HEK293 (cell line): ENCODE measurements at regions not wholly inside any gene's neighbourhood (a gene's known extent, or its start where the extent isn't known, plus 50 kb on each side); places are given as distances from the start of the nearest gene placed in this dataset.

Experiments
- CTCF ChIA-PET: fragments of 350-600 bp; formaldehyde crosslinking; extraction: SDS; loops from one replicate; lab custom pipeline; 2021; ENCODE audit warnings: antibody characterized with exemption; lab: Yijun Ruan, JAX
- POLR2A ChIA-PET: fragments of 300-600 bp; formaldehyde crosslinking; extraction: SDS; loops from one replicate; lab custom pipeline; 2020; ENCODE audit warnings: antibody characterized with exemption, inconsistent platforms; lab: Yijun Ruan, JAX
- H3K27ac ChIP-seq: fragments of 200-500 bp; sonication (Bioruptor generic); 2 replicates; pipeline ENCODE4 v1.5.1; 2014; ENCODE audit warnings: low read depth, low read length, control low read depth, inconsistent platforms; ENCODE audit errors: extremely low read depth
- H3K36me3 ChIP-seq, 2 experiments: fragments of 200-500 bp in 1 of 2; sonication (Bioruptor generic) in 1 of 2; 1 replicate in 1 of 2; 2 replicates in 1 of 2; pipeline ENCODE4 v1.5.1; 2014 to 2017; ENCODE audit warnings: inconsistent platforms in 2 of 2, low read length in 2 of 2; ENCODE audit not compliant: control insufficient read depth in 2 of 2, insufficient read depth in 1 of 2
- H3K4me1 ChIP-seq: fragments of 200-500 bp; sonication (Bioruptor generic); 2 replicates; pipeline ENCODE4 v1.5.1; 2014; ENCODE audit warnings: mild to moderate bottlenecking, low read length, inconsistent platforms; ENCODE audit not compliant: control insufficient read depth, insufficient read depth
- H3K4me3 ChIP-seq: 2 replicates; pipeline ENCODE4 v1.5.1; 2011; ENCODE audit warnings: low read depth, mild to moderate bottlenecking, control low read depth, low read length, moderate library complexity
- H3K9me3 ChIP-seq: fragments of 200-500 bp; sonication (Bioruptor generic); 2 replicates; pipeline ENCODE4 v1.5.1; 2014; ENCODE audit warnings: low read depth, low read length, inconsistent platforms; ENCODE audit not compliant: control insufficient read depth, insufficient read depth
- GLIS1 ChIP-seq: fragments of 450-650 bp; formaldehyde crosslinking; IDR thresholded peaks from 2 replicates; pipeline ENCODE4 v1.5.1; 2016; ENCODE audit warnings: missing biosample characterization, missing genetic modification characterization
- GLIS2 ChIP-seq: fragments of 450-650 bp; formaldehyde crosslinking; IDR thresholded peaks from 2 replicates; pipeline ENCODE4 v1.5.1; 2016; ENCODE audit warnings: missing biosample characterization, missing genetic modification characterization
- KLF7 ChIP-seq: fragments of 450-650 bp; formaldehyde crosslinking; IDR thresholded peaks from 2 replicates; pipeline ENCODE4 v1.5.1; 2016; ENCODE audit warnings: missing biosample characterization, missing genetic modification characterization, borderline replicate concordance
- MEIS1 ChIP-seq: sonication (generic); formaldehyde crosslinking; IDR thresholded peaks from 2 replicates; pipeline ENCODE4 v1.8.1; 2022; ENCODE audit warnings: missing genetic modification reagents, mild to moderate bottlenecking, borderline replicate concordance
- MYNN ChIP-seq: fragments of 450-650 bp; formaldehyde crosslinking; IDR thresholded peaks from 2 replicates; pipeline ENCODE4 v1.5.1; 2016; ENCODE audit warnings: missing biosample characterization, missing genetic modification characterization, borderline replicate concordance
- RBAK ChIP-seq: fragments of 450-650 bp; formaldehyde crosslinking; IDR thresholded peaks from 2 replicates; pipeline ENCODE4 v1.5.1; 2016; ENCODE audit warnings: missing biosample characterization, missing genetic modification characterization
- SP7 ChIP-seq: fragments of 450-650 bp; formaldehyde crosslinking; IDR thresholded peaks from 2 replicates; pipeline ENCODE4 v1.5.1; 2016; ENCODE audit warnings: missing biosample characterization, missing genetic modification characterization
- ZEB2 ChIP-seq: fragments of 450-650 bp; formaldehyde crosslinking; IDR thresholded peaks from 2 replicates; pipeline ENCODE4 v1.5.1; 2016; ENCODE audit warnings: missing biosample characterization, missing genetic modification characterization
- ZNF146 ChIP-seq: fragments of 450-650 bp; formaldehyde crosslinking; IDR thresholded peaks from 2 replicates; pipeline ENCODE4 v1.5.1; 2016; ENCODE audit warnings: missing biosample characterization, missing genetic modification characterization
- ZNF202 ChIP-seq: fragments of 450-650 bp; formaldehyde crosslinking; IDR thresholded peaks from 2 replicates; pipeline ENCODE4 v1.5.1; 2016; ENCODE audit warnings: missing biosample characterization, missing genetic modification characterization, borderline replicate concordance
- ZNF223 ChIP-seq: fragments of 450-650 bp; formaldehyde crosslinking; IDR thresholded peaks from 2 replicates; pipeline ENCODE4 v1.5.1; 2016; ENCODE audit warnings: missing biosample characterization, missing genetic modification characterization
- ZNF266 ChIP-seq: fragments of 450-650 bp; formaldehyde crosslinking; IDR thresholded peaks from 2 replicates; pipeline ENCODE4 v1.5.1; 2016; ENCODE audit warnings: missing biosample characterization, missing genetic modification characterization, low read depth
- ZNF366 ChIP-seq: fragments of 450-650 bp; formaldehyde crosslinking; conservative IDR thresholded peaks from 2 replicates; pipeline ENCODE4 v1.5.1; 2016; ENCODE audit warnings: missing biosample characterization, missing genetic modification characterization
- ZNF585B ChIP-seq: fragments of 450-650 bp; formaldehyde crosslinking; IDR thresholded peaks from 2 replicates; pipeline ENCODE4 v1.5.1; 2016; ENCODE audit warnings: missing biosample characterization, missing genetic modification characterization
- ZNF629 ChIP-seq: fragments of 450-650 bp; formaldehyde crosslinking; IDR thresholded peaks from 2 replicates; pipeline ENCODE4 v1.5.1; 2017; ENCODE audit warnings: missing biosample characterization, missing genetic modification characterization
- ZNF654 ChIP-seq: fragments of 450-650 bp; formaldehyde crosslinking; IDR thresholded peaks from 2 replicates; pipeline ENCODE4 v1.5.1; 2016; ENCODE audit warnings: low read depth, missing biosample characterization, missing genetic modification characterization
- ZNF660 ChIP-seq: fragments of 450-650 bp; IDR thresholded peaks from 2 replicates; pipeline ENCODE4 v1.5.1; 2018; ENCODE audit warnings: missing biosample characterization, mild to moderate bottlenecking, missing genetic modification characterization
- ZNF701 ChIP-seq: fragments of 450-650 bp; formaldehyde crosslinking; IDR thresholded peaks from 2 replicates; pipeline ENCODE4 v1.5.1; 2016; ENCODE audit warnings: missing biosample characterization, missing genetic modification characterization
- ZNF707 ChIP-seq: fragments of 450-650 bp; formaldehyde crosslinking; IDR thresholded peaks from 2 replicates; pipeline ENCODE4 v1.5.1; 2016; ENCODE audit warnings: missing biosample characterization, missing genetic modification characterization
- ZNF768 ChIP-seq: fragments of 450-650 bp; formaldehyde crosslinking; IDR thresholded peaks from 2 replicates; pipeline ENCODE4 v1.5.1; 2018; ENCODE audit warnings: missing biosample characterization, mild to moderate bottlenecking, missing genetic modification characterization
- ZSCAN30 ChIP-seq: fragments of 450-650 bp; IDR thresholded peaks from 2 replicates; pipeline ENCODE4 v1.5.1; 2018; ENCODE audit warnings: missing biosample characterization, mild to moderate bottlenecking, missing genetic modification characterization, moderate library complexity
- TF ChIP-seq, protein P1 (sequence below): fragments of 450-650 bp; formaldehyde crosslinking; conservative IDR thresholded peaks from 2 replicates; pipeline ENCODE4 v1.5.1; 2016; ENCODE audit warnings: low read depth, missing biosample characterization, missing genetic modification characterization
- TF ChIP-seq, protein P2 (sequence below): fragments of 450-650 bp; formaldehyde crosslinking; IDR thresholded peaks from 2 replicates; pipeline ENCODE4 v1.5.1; 2016; ENCODE audit warnings: missing biosample characterization, missing genetic modification characterization
- TF ChIP-seq, protein P3 (sequence below): fragments of 450-650 bp; formaldehyde crosslinking; IDR thresholded peaks from 2 replicates; pipeline ENCODE4 v1.5.1; 2017; ENCODE audit warnings: missing biosample characterization, mild to moderate bottlenecking, missing genetic modification characterization, moderate library complexity
- TF ChIP-seq, protein P4 (sequence below): fragments of 450-650 bp; formaldehyde crosslinking; IDR thresholded peaks from 2 replicates; pipeline ENCODE4 v1.5.1; 2016; ENCODE audit warnings: missing biosample characterization, missing genetic modification characterization, borderline replicate concordance
- TF ChIP-seq, protein P5 (sequence below): fragments of 450-650 bp; formaldehyde crosslinking; IDR thresholded peaks from 2 replicates; pipeline ENCODE4 v1.5.1; 2016; ENCODE audit warnings: missing biosample characterization, missing genetic modification characterization
- TF ChIP-seq, protein P6 (sequence below): fragments of 450-650 bp; formaldehyde crosslinking; IDR thresholded peaks from 2 replicates; pipeline ENCODE4 v1.5.1; 2017; ENCODE audit warnings: missing biosample characterization, missing genetic modification characterization

DNA sequence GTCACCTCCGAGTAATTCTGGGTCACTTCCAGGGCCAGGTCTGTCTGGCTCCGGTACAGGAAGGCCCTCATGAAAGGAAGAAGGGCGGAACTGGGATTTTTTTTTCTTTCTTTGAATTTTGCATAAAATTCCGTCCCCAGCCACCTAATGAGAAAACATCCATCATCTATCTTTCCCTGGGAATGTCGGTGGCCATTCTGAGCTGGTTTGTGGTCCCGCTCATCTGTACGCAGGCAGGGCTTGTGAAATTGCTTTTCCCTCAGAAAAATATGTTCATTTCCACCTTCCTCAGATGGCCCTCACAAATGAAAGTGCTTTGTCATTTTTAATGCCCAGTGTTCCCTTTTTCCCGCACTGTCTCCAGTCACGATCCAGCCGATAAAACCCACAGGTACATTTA lies 353.0 kb upstream of the ZFHX3 start:
- ChIA-PET POLR2A (no interaction called here), CTCF (no interaction called here)
- H3K36me3 ChIP-seq: no peaks in the 10 kb centered on the region

DNA sequence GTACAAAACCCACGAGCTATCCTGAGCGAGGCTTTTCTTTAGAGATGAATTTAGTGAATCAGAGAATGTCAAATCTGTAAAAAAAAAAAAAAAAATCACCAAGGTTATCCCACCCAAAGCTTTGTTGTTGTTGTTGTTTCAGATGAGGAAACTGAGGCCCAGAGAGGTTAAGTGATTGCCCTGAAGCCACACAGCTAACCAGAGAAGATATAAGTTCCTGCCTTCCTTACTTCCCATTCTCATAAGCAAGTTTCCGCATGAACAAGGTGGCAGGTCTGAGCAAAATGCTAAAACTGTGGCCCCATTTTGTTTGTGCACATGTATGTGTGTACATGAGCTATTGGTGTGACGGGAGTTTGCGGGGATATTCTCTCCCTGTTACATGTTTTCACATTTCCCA lies 352.1 kb upstream of the ZFHX3 start:
- TF ChIP-seq ZNF768 (tag by site-specific recombination) (no peak), ZNF585B (tag by site-specific recombination) (no peak), MYNN (tag by site-specific recombination) (no peak), ZSCAN30 (tag by site-specific recombination) (no peak), ZNF629 (tag by site-specific recombination) (no peak), ZNF654 (tag by site-specific recombination) (no peak), ZNF660 (no peak), KLF7 (tag by site-specific recombination) (no peak), ZEB2 (no peak)
- TF ChIP-seq, protein P1, sequence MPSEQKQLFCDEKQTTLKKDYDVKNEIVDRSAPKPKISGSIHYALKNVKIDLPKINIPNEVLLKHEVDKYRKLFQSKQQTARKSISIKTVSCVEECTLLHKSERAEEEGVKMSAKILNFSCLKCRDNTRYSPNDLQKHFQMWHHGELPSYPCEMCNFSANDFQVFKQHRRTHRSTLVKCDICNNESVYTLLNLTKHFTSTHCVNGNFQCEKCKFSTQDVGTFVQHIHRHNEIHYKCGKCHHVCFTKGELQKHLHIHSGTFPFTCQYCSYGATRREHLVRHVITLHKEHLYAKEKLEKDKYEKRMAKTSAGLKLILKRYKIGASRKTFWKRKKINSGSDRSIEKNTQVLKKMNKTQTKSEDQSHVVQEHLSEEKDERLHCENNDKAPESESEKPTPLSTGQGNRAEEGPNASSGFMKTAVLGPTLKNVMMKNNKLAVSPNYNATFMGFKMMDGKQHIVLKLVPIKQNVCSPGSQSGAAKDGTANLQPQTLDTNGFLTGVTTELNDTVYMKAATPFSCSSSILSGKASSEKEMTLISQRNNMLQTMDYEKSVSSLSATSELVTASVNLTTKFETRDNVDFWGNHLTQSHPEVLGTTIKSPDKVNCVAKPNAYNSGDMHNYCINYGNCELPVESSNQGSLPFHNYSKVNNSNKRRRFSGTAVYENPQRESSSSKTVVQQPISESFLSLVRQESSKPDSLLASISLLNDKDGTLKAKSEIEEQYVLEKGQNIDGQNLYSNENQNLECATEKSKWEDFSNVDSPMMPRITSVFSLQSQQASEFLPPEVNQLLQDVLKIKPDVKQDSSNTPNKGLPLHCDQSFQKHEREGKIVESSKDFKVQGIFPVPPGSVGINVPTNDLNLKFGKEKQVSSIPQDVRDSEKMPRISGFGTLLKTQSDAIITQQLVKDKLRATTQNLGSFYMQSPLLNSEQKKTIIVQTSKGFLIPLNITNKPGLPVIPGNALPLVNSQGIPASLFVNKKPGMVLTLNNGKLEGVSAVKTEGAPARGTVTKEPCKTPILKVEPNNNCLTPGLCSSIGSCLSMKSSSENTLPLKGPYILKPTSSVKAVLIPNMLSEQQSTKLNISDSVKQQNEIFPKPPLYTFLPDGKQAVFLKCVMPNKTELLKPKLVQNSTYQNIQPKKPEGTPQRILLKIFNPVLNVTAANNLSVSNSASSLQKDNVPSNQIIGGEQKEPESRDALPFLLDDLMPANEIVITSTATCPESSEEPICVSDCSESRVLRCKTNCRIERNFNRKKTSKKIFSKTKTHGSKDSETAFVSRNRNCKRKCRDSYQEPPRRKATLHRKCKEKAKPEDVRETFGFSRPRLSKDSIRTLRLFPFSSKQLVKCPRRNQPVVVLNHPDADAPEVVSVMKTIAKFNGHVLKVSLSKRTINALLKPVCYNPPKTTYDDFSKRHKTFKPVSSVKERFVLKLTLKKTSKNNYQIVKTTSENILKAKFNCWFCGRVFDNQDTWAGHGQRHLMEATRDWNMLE (tag by site-specific recombination): no peak
- TF ChIP-seq, protein P2, sequence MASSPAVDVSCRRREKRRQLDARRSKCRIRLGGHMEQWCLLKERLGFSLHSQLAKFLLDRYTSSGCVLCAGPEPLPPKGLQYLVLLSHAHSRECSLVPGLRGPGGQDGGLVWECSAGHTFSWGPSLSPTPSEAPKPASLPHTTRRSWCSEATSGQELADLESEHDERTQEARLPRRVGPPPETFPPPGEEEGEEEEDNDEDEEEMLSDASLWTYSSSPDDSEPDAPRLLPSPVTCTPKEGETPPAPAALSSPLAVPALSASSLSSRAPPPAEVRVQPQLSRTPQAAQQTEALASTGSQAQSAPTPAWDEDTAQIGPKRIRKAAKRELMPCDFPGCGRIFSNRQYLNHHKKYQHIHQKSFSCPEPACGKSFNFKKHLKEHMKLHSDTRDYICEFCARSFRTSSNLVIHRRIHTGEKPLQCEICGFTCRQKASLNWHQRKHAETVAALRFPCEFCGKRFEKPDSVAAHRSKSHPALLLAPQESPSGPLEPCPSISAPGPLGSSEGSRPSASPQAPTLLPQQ (tag by site-specific recombination): no peak
- TF ChIP-seq, all 188 proteins: peak for 0
- Histone ChIP-seq H3K4me1 (no peaks in the 10 kb centered on the region), H3K4me3 (no peak overlapping the region), H3K36me3 (no peaks in the 10 kb centered on the region), H3K9me3 (no peaks in the 10 kb centered on the region), H3K27ac (no peak overlapping the region)
- POLR2A ChIA-PET: no interaction called here
- CTCF ChIA-PET: interaction anchor here (0.5 kb wide), 1 partner anchor 801 kb away, joined by 3 read pairs; no protein-coding TSS in a partner anchor

More for the DNA sequence above, 353.0 kb upstream of the ZFHX3 start:
- no peaks in the 10 kb centered on the region for H3K4me1 ChIP-seq
- TF ChIP-seq ZNF202 (tag by site-specific recombination): no peak
- no peak for TF ChIP-seq MEIS1 (CRISPR knock-in tag)
- no peak for TF ChIP-seq ZNF223 (tag by site-specific recombination)
- no peak for TF ChIP-seq ZNF366 (tag by site-specific recombination)
- TF ChIP-seq ZNF701 (tag by site-specific recombination): no peak
- TF ChIP-seq RBAK (tag by site-specific recombination): no peak
- no peak for TF ChIP-seq ZNF146
- TF ChIP-seq ZNF266 (tag by site-specific recombination): no peak
- TF ChIP-seq, protein P3, sequence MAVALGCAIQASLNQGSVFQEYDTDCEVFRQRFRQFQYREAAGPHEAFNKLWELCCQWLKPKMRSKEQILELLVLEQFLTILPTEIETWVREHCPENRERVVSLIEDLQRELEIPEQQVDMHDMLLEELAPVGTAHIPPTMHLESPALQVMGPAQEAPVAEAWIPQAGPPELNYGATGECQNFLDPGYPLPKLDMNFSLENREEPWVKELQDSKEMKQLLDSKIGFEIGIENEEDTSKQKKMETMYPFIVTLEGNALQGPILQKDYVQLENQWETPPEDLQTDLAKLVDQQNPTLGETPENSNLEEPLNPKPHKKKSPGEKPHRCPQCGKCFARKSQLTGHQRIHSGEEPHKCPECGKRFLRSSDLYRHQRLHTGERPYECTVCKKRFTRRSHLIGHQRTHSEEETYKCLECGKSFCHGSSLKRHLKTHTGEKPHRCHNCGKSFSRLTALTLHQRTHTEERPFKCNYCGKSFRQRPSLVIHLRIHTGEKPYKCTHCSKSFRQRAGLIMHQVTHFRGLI (tag by site-specific recombination): no peak
- TF ChIP-seq, protein P4, sequence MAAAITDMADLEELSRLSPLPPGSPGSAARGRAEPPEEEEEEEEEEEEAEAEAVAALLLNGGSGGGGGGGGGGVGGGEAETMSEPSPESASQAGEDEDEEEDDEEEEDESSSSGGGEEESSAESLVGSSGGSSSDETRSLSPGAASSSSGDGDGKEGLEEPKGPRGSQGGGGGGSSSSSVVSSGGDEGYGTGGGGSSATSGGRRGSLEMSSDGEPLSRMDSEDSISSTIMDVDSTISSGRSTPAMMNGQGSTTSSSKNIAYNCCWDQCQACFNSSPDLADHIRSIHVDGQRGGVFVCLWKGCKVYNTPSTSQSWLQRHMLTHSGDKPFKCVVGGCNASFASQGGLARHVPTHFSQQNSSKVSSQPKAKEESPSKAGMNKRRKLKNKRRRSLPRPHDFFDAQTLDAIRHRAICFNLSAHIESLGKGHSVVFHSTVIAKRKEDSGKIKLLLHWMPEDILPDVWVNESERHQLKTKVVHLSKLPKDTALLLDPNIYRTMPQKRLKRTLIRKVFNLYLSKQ: no peak
- no peak for TF ChIP-seq GLIS2
- TF ChIP-seq ZNF707 (tag by site-specific recombination): no peak
- TF ChIP-seq, protein P5, sequence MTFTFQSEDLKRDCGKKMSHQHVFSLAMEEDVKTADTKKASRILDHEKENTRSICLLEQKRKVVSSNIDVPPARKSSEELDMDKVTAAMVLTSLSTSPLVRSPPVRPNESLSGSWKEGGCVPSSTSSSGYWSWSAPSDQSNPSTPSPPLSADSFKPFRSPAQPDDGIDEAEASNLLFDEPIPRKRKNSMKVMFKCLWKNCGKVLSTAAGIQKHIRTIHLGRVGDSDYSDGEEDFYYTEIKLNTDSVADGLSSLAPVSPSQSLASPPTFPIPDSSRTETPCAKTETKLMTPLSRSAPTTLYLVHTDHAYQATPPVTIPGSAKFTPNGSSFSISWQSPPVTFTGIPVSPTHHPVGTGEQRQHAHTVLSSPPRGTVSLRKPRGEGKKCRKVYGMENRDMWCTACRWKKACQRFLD: no peak
- no peak for TF ChIP-seq GLIS1
- TF ChIP-seq KLF7 (tag by site-specific recombination): no peak
- TF ChIP-seq, protein P6, sequence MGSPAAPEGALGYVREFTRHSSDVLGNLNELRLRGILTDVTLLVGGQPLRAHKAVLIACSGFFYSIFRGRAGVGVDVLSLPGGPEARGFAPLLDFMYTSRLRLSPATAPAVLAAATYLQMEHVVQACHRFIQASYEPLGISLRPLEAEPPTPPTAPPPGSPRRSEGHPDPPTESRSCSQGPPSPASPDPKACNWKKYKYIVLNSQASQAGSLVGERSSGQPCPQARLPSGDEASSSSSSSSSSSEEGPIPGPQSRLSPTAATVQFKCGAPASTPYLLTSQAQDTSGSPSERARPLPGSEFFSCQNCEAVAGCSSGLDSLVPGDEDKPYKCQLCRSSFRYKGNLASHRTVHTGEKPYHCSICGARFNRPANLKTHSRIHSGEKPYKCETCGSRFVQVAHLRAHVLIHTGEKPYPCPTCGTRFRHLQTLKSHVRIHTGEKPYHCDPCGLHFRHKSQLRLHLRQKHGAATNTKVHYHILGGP: no peak
- TF ChIP-seq SP7 (tag by site-specific recombination): no peak
- TF ChIP-seq, all 188 proteins: peak for 0
- no peak overlapping the region for H3K27ac ChIP-seq
- no peaks in the 10 kb centered on the region for H3K9me3 ChIP-seq
- no peak overlapping the region for H3K4me3 ChIP-seq
